ENCODE measurements at regions not wholly inside any gene's neighbourhood (a gene's known extent, or its start where the extent isn't known, plus 50 kb on each side); places are given as distances from the start of the nearest gene placed in this dataset.

DNA sequence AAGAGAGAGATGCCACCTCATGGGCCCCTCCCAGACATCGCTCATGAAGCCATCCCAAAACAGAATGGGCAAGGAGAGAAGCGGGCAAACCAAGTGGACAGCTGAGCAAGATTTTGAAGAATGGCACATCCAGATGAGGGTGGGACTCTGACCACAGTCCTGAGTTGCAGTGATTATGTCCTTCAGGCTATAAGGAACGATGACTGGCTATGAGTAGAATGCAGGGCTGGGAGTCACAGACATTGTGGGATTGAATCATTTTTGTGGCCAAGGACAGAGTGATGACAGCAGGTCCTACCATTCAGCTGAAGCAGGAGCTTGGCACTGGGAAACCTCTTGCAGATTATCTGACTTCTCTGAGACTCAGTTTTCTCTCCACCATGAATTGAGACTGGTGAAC is 245.7 kb upstream of the SLC30A5 start:
- no peak for TF ChIP-seq FOXP2 (optimal IDR thresholded peaks at IDR 0.05; ENCODE audit: borderline replicate concordance, extremely low read depth, extremely low read length, insufficient read depth)
- TF ChIP-seq TAF1 (IDR thresholded peaks at IDR 0.05; ENCODE audit: borderline replicate concordance, insufficient read depth, low read length) = no peak
- no peak for TF ChIP-seq POLR2AphosphoS5 (IDR thresholded peaks at IDR 0.05; ENCODE audit: low read depth, low read length)
- TF ChIP-seq, protein P1, sequence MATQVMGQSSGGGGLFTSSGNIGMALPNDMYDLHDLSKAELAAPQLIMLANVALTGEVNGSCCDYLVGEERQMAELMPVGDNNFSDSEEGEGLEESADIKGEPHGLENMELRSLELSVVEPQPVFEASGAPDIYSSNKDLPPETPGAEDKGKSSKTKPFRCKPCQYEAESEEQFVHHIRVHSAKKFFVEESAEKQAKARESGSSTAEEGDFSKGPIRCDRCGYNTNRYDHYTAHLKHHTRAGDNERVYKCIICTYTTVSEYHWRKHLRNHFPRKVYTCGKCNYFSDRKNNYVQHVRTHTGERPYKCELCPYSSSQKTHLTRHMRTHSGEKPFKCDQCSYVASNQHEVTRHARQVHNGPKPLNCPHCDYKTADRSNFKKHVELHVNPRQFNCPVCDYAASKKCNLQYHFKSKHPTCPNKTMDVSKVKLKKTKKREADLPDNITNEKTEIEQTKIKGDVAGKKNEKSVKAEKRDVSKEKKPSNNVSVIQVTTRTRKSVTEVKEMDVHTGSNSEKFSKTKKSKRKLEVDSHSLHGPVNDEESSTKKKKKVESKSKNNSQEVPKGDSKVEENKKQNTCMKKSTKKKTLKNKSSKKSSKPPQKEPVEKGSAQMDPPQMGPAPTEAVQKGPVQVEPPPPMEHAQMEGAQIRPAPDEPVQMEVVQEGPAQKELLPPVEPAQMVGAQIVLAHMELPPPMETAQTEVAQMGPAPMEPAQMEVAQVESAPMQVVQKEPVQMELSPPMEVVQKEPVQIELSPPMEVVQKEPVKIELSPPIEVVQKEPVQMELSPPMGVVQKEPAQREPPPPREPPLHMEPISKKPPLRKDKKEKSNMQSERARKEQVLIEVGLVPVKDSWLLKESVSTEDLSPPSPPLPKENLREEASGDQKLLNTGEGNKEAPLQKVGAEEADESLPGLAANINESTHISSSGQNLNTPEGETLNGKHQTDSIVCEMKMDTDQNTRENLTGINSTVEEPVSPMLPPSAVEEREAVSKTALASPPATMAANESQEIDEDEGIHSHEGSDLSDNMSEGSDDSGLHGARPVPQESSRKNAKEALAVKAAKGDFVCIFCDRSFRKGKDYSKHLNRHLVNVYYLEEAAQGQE (IDR thresholded peaks at IDR 0.05; ENCODE audit: insufficient read depth in 1 of 2, low read depth in 2 of 2, low read length in 2 of 2) = no peak
- TF ChIP-seq SIN3A (IDR thresholded peaks at IDR 0.05; ENCODE audit: borderline replicate concordance, insufficient read depth, low read length) = no peak

DNA sequence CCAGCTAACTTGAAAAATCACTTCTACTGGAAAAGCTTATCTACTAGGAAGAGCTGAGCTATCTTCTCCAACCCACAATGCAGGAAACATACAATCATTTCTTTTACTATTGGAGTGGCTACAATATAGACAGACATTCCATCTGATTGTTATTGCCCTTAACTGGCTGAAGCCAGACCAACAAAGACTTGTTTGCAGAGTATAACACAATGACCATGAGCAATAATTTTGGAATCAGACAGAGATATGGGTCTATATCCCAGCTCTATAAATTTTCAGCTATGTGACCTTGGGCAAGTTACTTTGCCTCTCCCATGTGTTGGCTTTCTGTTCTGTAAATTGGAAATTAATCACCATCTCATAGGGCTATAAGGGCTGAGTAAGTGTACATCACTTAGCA is 244.7 kb upstream of the SLC30A5 start:
- no peak for TF ChIP-seq FOXP2 (optimal IDR thresholded peaks at IDR 0.05; ENCODE audit: borderline replicate concordance, extremely low read depth, extremely low read length, insufficient read depth)
- TF ChIP-seq SIN3A (IDR thresholded peaks at IDR 0.05; ENCODE audit: borderline replicate concordance, insufficient read depth, low read length) = no peak
- TF ChIP-seq, protein P1 (IDR thresholded peaks at IDR 0.05; ENCODE audit: insufficient read depth in 1 of 2, low read depth in 2 of 2, low read length in 2 of 2) = no peak
- TF ChIP-seq TAF1 (IDR thresholded peaks at IDR 0.05; ENCODE audit: borderline replicate concordance, insufficient read depth, low read length) = no peak
- TF ChIP-seq POLR2AphosphoS5 (IDR thresholded peaks at IDR 0.05; ENCODE audit: low read depth, low read length) = no peak

DNA sequence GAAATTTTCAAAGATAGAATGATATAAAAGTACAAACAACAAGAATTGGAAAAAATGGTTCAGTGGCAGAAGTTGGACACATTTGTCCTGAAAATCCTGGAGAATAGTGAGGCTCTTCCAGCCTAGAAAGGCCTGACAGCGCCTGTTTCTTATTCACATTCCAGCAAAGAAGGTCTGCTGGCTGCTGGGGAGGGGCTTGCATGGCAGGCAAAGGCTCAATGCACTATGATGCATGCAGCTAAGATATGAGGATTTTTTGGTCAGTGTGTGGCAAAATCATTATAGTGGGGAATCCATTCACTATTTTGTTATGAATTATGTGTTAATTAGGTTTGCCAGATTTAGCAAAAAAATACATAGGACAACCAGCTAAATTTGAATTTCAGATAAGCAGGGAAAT is 243.9 kb upstream of the SLC30A5 start:
- TF ChIP-seq POLR2AphosphoS5 (IDR thresholded peaks at IDR 0.05; ENCODE audit: low read depth, low read length) (no peak), FOXP2 (optimal IDR thresholded peaks at IDR 0.05; ENCODE audit: borderline replicate concordance, extremely low read depth, extremely low read length, insufficient read depth) (no peak), TAF1 (IDR thresholded peaks at IDR 0.05; ENCODE audit: borderline replicate concordance, insufficient read depth, low read length) (no peak), SIN3A (IDR thresholded peaks at IDR 0.05; ENCODE audit: borderline replicate concordance, insufficient read depth, low read length) (no peak)
- TF ChIP-seq, protein P1 (IDR thresholded peaks at IDR 0.05; ENCODE audit: insufficient read depth in 1 of 2, low read depth in 2 of 2, low read length in 2 of 2) = no peak

DNA sequence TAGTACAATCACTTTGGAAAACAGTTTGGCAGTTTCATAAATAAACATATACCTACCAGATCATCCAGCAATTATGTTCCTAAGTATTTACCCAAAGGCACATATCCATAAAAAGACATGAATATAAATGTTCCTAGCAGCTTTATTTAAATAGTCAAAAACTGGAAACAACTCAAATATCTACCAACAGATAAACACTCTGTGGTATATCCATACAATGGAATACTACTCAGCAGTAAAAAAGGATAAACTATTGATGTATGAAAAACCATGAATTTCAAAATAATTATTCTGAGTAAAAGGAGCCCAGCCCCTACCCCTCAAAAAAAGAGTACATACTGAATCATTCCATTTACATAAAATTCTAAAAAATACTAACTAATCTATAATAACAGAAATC is 232.7 kb upstream of the SLC30A5 start:
- no peak for TF ChIP-seq POLR2AphosphoS5 (IDR thresholded peaks at IDR 0.05; ENCODE audit: low read depth, low read length)

DNA sequence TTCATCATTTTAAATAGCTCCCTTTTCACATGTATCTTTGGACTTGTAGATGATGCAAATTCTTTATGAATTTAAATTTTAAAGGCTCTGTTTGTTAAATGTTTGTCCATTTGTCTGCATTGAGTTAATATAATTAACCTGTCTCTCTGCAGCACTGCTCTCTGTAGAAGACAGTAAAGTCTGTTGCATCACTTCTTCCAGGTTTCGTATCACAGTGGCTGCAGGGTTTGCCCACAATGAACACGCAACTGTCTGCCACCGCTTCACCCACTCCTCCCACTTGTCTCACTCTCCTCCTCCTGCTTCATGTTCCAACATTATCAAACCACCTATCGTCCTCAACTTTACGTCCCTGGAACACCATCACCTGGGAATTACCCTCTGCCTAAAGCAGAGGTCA is 231.3 kb upstream of the SLC30A5 start:
- TF ChIP-seq FOXP2 (optimal IDR thresholded peaks at IDR 0.05; ENCODE audit: borderline replicate concordance, extremely low read depth, extremely low read length, insufficient read depth) (no peak), SIN3A (IDR thresholded peaks at IDR 0.05; ENCODE audit: borderline replicate concordance, insufficient read depth, low read length) (no peak), TAF1 (IDR thresholded peaks at IDR 0.05; ENCODE audit: borderline replicate concordance, insufficient read depth, low read length) (no peak), POLR2AphosphoS5 (IDR thresholded peaks at IDR 0.05; ENCODE audit: low read depth, low read length) (no peak)
- TF ChIP-seq, protein P1 (IDR thresholded peaks at IDR 0.05; ENCODE audit: insufficient read depth in 1 of 2, low read depth in 2 of 2, low read length in 2 of 2) = no peak

Data from PFSK-1 (cell line).